Thyroid gland (tissue), 4 donors: ENCODE measurements at regions not wholly inside any gene's neighbourhood (a gene's known extent, or its start where the extent isn't known, plus 50 kb on each side); places are given as distances from the start of the nearest gene placed in this dataset.

Experiments used
- DNase-seq, 2 donors: peaks; one replicate each; pipeline ENCODE4 v3.0.0-alpha.2; 2019
- H3K27ac ChIP-seq, 3 donors: fragments of 200-600 bp; sonication (generic); 1 replicate in 2 of 3; 2 replicates in 1 of 3; pipeline ENCODE4 v1.5.1; 2016 to 2019; ENCODE audit warnings: mild to moderate bottlenecking in 1 of 3, moderate library complexity in 1 of 3
- H3K27me3 ChIP-seq: fragments of 200-600 bp; sonication (generic); one replicate; pipeline ENCODE4 v1.5.1; 2019
- H3K36me3 ChIP-seq, 2 donors: fragments of 200-600 bp; sonication (generic); one replicate each; pipeline ENCODE4 v1.5.1; 2016 to 2019
- H3K4me1 ChIP-seq, 2 donors: fragments of 200-600 bp; sonication (generic); one replicate each; pipeline ENCODE4 v1.5.1; 2017 to 2019
- H3K4me3 ChIP-seq, 3 donors: fragments of 200-600 bp; sonication (generic); replicated peaks in 1 of 3; 1 replicate in 2 of 3; 2 replicates in 1 of 3; pipeline ENCODE4 v1.5.1; 2016; ENCODE audit warnings: mild to moderate bottlenecking in 1 of 3
- H3K9me3 ChIP-seq: fragments of 200-600 bp; sonication (generic); one replicate; pipeline ENCODE4 v1.5.1; 2017
- CTCF ChIP-seq, 6 experiments: fragments of 200-600 bp in 3 of 6; fragments of 450-650 bp in 3 of 6; sonication (generic) in 3 of 6; IDR thresholded peaks; one replicate each; pipeline ENCODE4 v1.5.1; 2016 to 2019; ENCODE audit warnings: antibody characterized with exemption in 6 of 6, mild to moderate bottlenecking in 2 of 6, inconsistent platforms in 1 of 6, moderate library complexity in 1 of 6
- POLR2A ChIP-seq, 2 donors: fragments of 450-650 bp; IDR thresholded peaks; one replicate each; pipeline ENCODE4 v1.6.1; 2017; ENCODE audit warnings: antibody characterized with exemption in 2 of 2, mild to moderate bottlenecking in 2 of 2, moderate library complexity in 1 of 2
- WGBS, 2 donors: methylation state at CpG; one replicate each; pipeline ENCODE4 v1.1.5; 2017; 5-methylcytosine and 5-hydroxymethylcytosine counted together
- intact Hi-C: fragments of 100-400 bp; cut with DNase I; formaldehyde crosslinking; loops from one replicate; pipeline ENCODE4 v1.15.1; 2023

GRCh38 chr17:62905233-62905632 is 60.8 kb upstream of the TANC2 start:
- no peaks in the 10 kb centered on the region for H3K9me3 ChIP-seq
- H3K27ac ChIP-seq, result no peak overlapping the region
- no peaks in the 10 kb centered on the region for H3K27me3 ChIP-seq
- TF ChIP-seq CTCF (IDR thresholded peaks at IDR 0.05), result no peak
- TF ChIP-seq POLR2A (IDR thresholded peaks at IDR 0.05), result no peak
- H3K36me3 ChIP-seq, result no peaks in the 10 kb centered on the region
- no peaks in the 10 kb centered on the region for H3K4me1 ChIP-seq
- intact Hi-C loops, result no loop called here
- H3K4me3 ChIP-seq, result no peak overlapping the region
- 97 to 98% methylated on average over 4 of the region's 4 CpGs for WGBS, 2 donors
- no peak for DNase-seq

- H3K27me3 ChIP-seq, result no peaks in the 10 kb centered on the region
- H3K9me3 ChIP-seq, result no peaks in the 10 kb centered on the region
- no peaks in the 10 kb centered on the region for H3K36me3 ChIP-seq
- H3K27ac ChIP-seq, result no peak overlapping the region
- intact Hi-C loops, result no loop called here
- H3K4me1 ChIP-seq, result no peaks in the 10 kb centered on the region
- no peak overlapping the region for H3K4me3 ChIP-seq
- TF ChIP-seq CTCF (IDR thresholded peaks at IDR 0.05) (no peak), POLR2A (IDR thresholded peaks at IDR 0.05) (no peak)
- 67 to 75% methylated on average over 5 of the region's 5 CpGs for WGBS, 2 donors
- no peak for DNase-seq
Measured at GRCh38 chr17:62902531-62903220, 63.4 kb upstream of the TANC2 start.

- no peak for DNase-seq
- intact Hi-C loops, result no loop called here
- Histone ChIP-seq H3K4me3 (no peak overlapping the region), H3K36me3 (no peaks in the 10 kb centered on the region), H3K27ac (no peak overlapping the region), H3K4me1 (no peaks in the 10 kb centered on the region), H3K27me3 (no peaks in the 10 kb centered on the region), H3K9me3 (no peaks in the 10 kb centered on the region)
- TF ChIP-seq POLR2A (IDR thresholded peaks at IDR 0.05), result no peak
- no peak for TF ChIP-seq CTCF (IDR thresholded peaks at IDR 0.05)
- WGBS, 2 donors, result 95% methylated on average over 8 of the region's 8 CpGs
Measured at GRCh38 chr17:62901544-62901943, 64.5 kb upstream of the TANC2 start.

GRCh38 chr17:62900096-62900495 is 65.9 kb upstream of the TANC2 start:
- no peak overlapping the region for H3K4me3 ChIP-seq
- WGBS, 2 donors, result 94 to 96% methylated on average over 5 of the region's 5 CpGs
- H3K27me3 ChIP-seq, result no peaks in the 10 kb centered on the region
- TF ChIP-seq CTCF (IDR thresholded peaks at IDR 0.05), result no peak
- TF ChIP-seq POLR2A (IDR thresholded peaks at IDR 0.05), result no peak
- DNase-seq, result no peak
- intact Hi-C loops, result no loop called here
- no peaks in the 10 kb centered on the region for H3K9me3 ChIP-seq
- H3K27ac ChIP-seq, result no peak overlapping the region
- no peaks in the 10 kb centered on the region for H3K36me3 ChIP-seq
- H3K4me1 ChIP-seq, result no peaks in the 10 kb centered on the region

- TF ChIP-seq POLR2A (IDR thresholded peaks at IDR 0.05) (no peak), CTCF (IDR thresholded peaks at IDR 0.05) (no peak)
- H3K9me3 ChIP-seq, result no peaks in the 10 kb centered on the region
- intact Hi-C loops, result no loop called here
- no peak overlapping the region for H3K27ac ChIP-seq
- DNase-seq, result no peak
- no peaks in the 10 kb centered on the region for H3K27me3 ChIP-seq
- H3K4me1 ChIP-seq, result no peaks in the 10 kb centered on the region
- WGBS, 2 donors, result 78% methylated on average over 6 of the region's 6 CpGs
- no peak overlapping the region for H3K4me3 ChIP-seq
- H3K36me3 ChIP-seq, result no peaks in the 10 kb centered on the region
Measured at GRCh38 chr17:62899361-62899760, 66.7 kb upstream of the TANC2 start.
